ENCODE measurements at regions not wholly inside any gene's neighbourhood (a gene's known extent, or its start where the extent isn't known, plus 50 kb on each side); places are given as distances from the start of the nearest gene placed in this dataset.

DNA sequence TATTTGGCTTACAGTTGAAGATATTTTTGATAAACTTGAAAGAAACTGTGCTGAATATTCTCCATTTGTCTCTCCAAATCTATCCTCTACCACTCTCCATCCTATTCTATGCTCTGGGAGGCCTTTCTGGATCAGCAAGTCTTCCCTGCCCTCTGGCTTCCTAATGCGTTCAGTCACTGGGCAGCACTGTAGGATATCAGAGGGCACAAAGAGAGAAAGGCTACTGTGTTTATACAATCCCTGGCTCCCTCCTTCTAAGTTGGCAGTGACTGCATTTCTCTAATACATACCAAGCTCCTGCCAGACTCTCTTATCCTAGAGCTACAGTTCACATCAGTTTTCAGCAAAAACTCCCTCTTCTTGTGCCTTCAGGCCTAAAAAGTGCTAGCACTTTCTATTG lies 102.1 kb upstream of the FHIT start (continued):
- TF ChIP-seq, protein P1, sequence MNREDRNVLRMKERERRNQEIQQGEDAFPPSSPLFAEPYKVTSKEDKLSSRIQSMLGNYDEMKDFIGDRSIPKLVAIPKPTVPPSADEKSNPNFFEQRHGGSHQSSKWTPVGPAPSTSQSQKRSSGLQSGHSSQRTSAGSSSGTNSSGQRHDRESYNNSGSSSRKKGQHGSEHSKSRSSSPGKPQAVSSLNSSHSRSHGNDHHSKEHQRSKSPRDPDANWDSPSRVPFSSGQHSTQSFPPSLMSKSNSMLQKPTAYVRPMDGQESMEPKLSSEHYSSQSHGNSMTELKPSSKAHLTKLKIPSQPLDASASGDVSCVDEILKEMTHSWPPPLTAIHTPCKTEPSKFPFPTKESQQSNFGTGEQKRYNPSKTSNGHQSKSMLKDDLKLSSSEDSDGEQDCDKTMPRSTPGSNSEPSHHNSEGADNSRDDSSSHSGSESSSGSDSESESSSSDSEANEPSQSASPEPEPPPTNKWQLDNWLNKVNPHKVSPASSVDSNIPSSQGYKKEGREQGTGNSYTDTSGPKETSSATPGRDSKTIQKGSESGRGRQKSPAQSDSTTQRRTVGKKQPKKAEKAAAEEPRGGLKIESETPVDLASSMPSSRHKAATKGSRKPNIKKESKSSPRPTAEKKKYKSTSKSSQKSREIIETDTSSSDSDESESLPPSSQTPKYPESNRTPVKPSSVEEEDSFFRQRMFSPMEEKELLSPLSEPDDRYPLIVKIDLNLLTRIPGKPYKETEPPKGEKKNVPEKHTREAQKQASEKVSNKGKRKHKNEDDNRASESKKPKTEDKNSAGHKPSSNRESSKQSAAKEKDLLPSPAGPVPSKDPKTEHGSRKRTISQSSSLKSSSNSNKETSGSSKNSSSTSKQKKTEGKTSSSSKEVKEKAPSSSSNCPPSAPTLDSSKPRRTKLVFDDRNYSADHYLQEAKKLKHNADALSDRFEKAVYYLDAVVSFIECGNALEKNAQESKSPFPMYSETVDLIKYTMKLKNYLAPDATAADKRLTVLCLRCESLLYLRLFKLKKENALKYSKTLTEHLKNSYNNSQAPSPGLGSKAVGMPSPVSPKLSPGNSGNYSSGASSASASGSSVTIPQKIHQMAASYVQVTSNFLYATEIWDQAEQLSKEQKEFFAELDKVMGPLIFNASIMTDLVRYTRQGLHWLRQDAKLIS (CRISPR knock-in tag; IDR thresholded peaks at IDR 0.05; ENCODE audit: borderline replicate concordance) = no peak
- no peak for TF ChIP-seq ELF4 (CRISPR knock-in tag; IDR thresholded peaks at IDR 0.05; ENCODE audit: low read depth)
- TF ChIP-seq, protein P2, sequence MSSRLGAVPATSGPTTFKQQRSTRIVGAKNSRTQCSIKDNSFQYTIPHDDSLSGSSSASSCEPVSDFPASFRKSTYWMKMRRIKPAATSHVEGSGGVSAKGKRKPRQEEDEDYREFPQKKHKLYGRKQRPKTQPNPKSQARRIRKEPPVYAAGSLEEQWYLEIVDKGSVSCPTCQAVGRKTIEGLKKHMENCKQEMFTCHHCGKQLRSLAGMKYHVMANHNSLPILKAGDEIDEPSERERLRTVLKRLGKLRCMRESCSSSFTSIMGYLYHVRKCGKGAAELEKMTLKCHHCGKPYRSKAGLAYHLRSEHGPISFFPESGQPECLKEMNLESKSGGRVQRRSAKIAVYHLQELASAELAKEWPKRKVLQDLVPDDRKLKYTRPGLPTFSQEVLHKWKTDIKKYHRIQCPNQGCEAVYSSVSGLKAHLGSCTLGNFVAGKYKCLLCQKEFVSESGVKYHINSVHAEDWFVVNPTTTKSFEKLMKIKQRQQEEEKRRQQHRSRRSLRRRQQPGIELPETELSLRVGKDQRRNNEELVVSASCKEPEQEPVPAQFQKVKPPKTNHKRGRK (CRISPR knock-in tag; IDR thresholded peaks at IDR 0.05; ENCODE audit: borderline replicate concordance) = no peak

DNA sequence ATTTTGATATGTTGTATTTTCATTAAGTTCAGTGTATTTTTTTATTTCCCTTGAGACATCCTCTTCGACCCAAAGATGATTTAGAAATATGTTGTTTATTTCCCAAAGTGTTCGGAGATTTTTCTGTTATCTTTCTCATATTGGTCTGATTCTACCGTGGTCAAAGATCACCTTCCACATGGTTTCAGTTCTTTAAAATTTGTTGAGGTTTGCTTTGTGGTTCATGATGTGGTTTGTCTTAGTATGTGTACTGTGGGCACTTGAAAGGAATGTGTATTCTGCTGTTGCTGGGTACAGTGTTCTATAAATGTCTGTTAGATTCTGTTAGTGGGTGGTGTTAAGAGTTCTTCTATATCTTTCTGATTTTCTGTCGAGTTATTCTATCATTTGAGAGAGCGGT lies 103.4 kb upstream of the FHIT start:
- H3K27me3 Mint-ChIP-seq (ENCODE audit: low read depth) = no peaks in the 10 kb centered on the region
- no peaks in the 10 kb centered on the region for H3K9me3 Mint-ChIP-seq
- CTCF ChIA-PET = no interaction called here
- POLR2A ChIA-PET = no interaction called here
- H3K27ac Mint-ChIP-seq = no peak overlapping the region
- no peaks in the 10 kb centered on the region for H3K4me1 Mint-ChIP-seq
- TF ChIP-seq NR2C2 (CRISPR knock-in tag; IDR thresholded peaks at IDR 0.05) = no peak
- TF ChIP-seq SMAD3 (CRISPR knock-in tag; IDR thresholded peaks at IDR 0.05; ENCODE audit: borderline replicate concordance) = no peak
- DNase-seq (ENCODE audit: low spot score) (no peak), ATAC-seq (no peak)
- H3K36me3 Mint-ChIP-seq = no peaks in the 10 kb centered on the region
- no peak overlapping the region for H3K4me3 Mint-ChIP-seq

DNA sequence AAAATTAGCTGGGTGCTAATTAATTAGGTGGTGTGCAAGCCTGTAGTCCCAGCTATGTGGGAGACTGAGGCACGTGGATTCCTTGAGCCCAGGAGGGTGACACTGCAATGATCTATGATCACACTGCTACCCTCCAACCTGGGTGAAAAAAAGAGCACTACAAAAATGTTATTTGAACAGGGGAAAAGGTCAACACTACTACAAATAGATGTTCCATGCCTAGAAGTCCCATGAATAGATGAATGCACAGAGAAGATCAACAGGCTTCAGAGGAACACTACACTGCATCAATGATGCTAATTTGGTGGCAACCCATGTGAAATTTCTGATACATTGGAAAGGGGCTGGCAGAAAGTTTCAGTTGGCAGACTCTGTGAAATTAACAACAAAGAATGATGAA lies 105.4 kb upstream of the FHIT start:
- DNase-seq (ENCODE audit: low spot score) = no peak
- ChIA-PET CTCF (interaction anchor here (1.0 kb wide), 1 partner anchor 25 kb away, joined by 3 read pairs; no protein-coding TSS in a partner anchor), POLR2A (interaction anchor here (0.6 kb wide), 1 partner anchor 580 kb away, joined by 3 read pairs; no protein-coding TSS in a partner anchor)
- Mint-ChIP-seq H3K4me1 (no peaks in the 10 kb centered on the region), H3K27ac (no peak overlapping the region), H3K36me3 (no peaks in the 10 kb centered on the region), H3K4me3 (no peak overlapping the region), H3K27me3 (ENCODE audit: low read depth) (no peaks in the 10 kb centered on the region), H3K9me3 (peaks cover 3% of the 10 kb centered on the region; the same call in 1 of the 2 replicates)
- TF ChIP-seq, protein P3, sequence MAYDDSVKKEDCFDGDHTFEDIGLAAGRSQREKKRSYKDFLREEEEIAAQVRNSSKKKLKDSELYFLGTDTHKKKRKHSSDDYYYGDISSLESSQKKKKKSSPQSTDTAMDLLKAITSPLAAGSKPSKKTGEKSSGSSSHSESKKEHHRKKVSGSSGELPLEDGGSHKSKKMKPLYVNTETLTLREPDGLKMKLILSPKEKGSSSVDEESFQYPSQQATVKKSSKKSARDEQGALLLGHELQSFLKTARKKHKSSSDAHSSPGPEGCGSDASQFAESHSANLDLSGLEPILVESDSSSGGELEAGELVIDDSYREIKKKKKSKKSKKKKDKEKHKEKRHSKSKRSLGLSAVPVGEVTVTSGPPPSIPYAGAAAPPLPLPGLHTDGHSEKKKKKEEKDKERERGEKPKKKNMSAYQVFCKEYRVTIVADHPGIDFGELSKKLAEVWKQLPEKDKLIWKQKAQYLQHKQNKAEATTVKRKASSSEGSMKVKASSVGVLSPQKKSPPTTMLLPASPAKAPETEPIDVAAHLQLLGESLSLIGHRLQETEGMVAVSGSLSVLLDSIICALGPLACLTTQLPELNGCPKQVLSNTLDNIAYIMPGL (CRISPR knock-in tag; IDR thresholded peaks at IDR 0.05) = no peak
- TF ChIP-seq MYBL2 (CRISPR knock-in tag; IDR thresholded peaks at IDR 0.05) = no peak
- no peak for TF ChIP-seq ZNF671 (CRISPR knock-in tag; IDR thresholded peaks at IDR 0.05)
- no peak for TF ChIP-seq SMAD4 (CRISPR knock-in tag; IDR thresholded peaks at IDR 0.05)
- TF ChIP-seq, protein P4, sequence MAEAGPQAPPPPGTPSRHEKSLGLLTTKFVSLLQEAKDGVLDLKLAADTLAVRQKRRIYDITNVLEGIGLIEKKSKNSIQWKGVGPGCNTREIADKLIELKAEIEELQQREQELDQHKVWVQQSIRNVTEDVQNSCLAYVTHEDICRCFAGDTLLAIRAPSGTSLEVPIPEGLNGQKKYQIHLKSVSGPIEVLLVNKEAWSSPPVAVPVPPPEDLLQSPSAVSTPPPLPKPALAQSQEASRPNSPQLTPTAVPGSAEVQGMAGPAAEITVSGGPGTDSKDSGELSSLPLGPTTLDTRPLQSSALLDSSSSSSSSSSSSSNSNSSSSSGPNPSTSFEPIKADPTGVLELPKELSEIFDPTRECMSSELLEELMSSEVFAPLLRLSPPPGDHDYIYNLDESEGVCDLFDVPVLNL (CRISPR knock-in tag; IDR thresholded peaks at IDR 0.05; ENCODE audit: borderline replicate concordance, low read depth) = no peak
- TF ChIP-seq ATF1 (CRISPR knock-in tag; IDR thresholded peaks at IDR 0.05) = no peak
- no peak for TF ChIP-seq CREM (CRISPR knock-in tag; IDR thresholded peaks at IDR 0.05)
- TF ChIP-seq, protein P5, sequence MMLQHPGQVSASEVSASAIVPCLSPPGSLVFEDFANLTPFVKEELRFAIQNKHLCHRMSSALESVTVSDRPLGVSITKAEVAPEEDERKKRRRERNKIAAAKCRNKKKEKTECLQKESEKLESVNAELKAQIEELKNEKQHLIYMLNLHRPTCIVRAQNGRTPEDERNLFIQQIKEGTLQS (CRISPR knock-in tag; conservative IDR thresholded peaks at IDR 0.05) = no peak
- TF ChIP-seq, protein P6, sequence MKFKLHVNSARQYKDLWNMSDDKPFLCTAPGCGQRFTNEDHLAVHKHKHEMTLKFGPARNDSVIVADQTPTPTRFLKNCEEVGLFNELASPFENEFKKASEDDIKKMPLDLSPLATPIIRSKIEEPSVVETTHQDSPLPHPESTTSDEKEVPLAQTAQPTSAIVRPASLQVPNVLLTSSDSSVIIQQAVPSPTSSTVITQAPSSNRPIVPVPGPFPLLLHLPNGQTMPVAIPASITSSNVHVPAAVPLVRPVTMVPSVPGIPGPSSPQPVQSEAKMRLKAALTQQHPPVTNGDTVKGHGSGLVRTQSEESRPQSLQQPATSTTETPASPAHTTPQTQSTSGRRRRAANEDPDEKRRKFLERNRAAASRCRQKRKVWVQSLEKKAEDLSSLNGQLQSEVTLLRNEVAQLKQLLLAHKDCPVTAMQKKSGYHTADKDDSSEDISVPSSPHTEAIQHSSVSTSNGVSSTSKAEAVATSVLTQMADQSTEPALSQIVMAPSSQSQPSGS (CRISPR knock-in tag; IDR thresholded peaks at IDR 0.05; ENCODE audit: borderline replicate concordance, low read depth) = no peak
- TF ChIP-seq, protein P7, sequence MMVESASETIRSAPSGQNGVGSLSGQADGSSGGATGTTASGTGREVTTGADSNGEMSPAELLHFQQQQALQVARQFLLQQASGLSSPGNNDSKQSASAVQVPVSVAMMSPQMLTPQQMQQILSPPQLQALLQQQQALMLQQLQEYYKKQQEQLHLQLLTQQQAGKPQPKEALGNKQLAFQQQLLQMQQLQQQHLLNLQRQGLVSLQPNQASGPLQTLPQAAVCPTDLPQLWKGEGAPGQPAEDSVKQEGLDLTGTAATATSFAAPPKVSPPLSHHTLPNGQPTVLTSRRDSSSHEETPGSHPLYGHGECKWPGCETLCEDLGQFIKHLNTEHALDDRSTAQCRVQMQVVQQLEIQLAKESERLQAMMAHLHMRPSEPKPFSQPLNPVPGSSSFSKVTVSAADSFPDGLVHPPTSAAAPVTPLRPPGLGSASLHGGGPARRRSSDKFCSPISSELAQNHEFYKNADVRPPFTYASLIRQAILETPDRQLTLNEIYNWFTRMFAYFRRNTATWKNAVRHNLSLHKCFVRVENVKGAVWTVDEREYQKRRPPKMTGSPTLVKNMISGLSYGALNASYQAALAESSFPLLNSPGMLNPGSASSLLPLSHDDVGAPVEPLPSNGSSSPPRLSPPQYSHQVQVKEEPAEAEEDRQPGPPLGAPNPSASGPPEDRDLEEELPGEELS (CRISPR knock-in tag; IDR thresholded peaks at IDR 0.05) = no peak
- no peak for ATAC-seq
